Calu3 (cell line): ENCODE measurements at regions not wholly inside any gene's neighbourhood (a gene's known extent, or its start where the extent isn't known, plus 50 kb on each side); places are given as distances from the start of the nearest gene placed in this dataset.

Experiments
- BruUV-seq: library from RNA; stranded (reverse); fragments of 400-500 nt; replicated peaks from 2 replicates; lab custom pipeline; 2021; lab: Mats Ljungman, UMichigan
- CTCF ChIA-PET: fragments of 300-600 bp; sonication (Branson Sonifier 250); formaldehyde crosslinking; loops from one replicate; lab custom pipeline; 2022; ENCODE audit warnings: antibody characterized with exemption; lab: Charles Lee
- DNase-seq: peaks from one replicate; pipeline ENCODE4 v3.0.0; 2022
- H3K27ac Mint-ChIP-seq: one replicate; pipeline ENCODE4 v1.8.0; 2022; ENCODE audit warnings: mixed read lengths; ENCODE audit not compliant: unreplicated experiment
- H3K27me3 Mint-ChIP-seq: one replicate; pipeline ENCODE4 v1.8.0; 2022; ENCODE audit warnings: mixed read lengths; ENCODE audit not compliant: unreplicated experiment
- H3K36me3 Mint-ChIP-seq: one replicate; pipeline ENCODE4 v1.8.0; 2022; ENCODE audit warnings: mild to moderate bottlenecking, moderate library complexity, mixed read lengths; ENCODE audit not compliant: insufficient read depth, unreplicated experiment
- H3K4me1 Mint-ChIP-seq: one replicate; pipeline ENCODE4 v1.8.0; 2022; ENCODE audit warnings: mild to moderate bottlenecking, low read depth, mixed read lengths; ENCODE audit not compliant: unreplicated experiment
- H3K4me3 Mint-ChIP-seq: one replicate; pipeline ENCODE4 v1.8.0; 2022; ENCODE audit warnings: mild to moderate bottlenecking, low read depth, moderate library complexity, mixed read lengths; ENCODE audit not compliant: unreplicated experiment
- H3K9me3 Mint-ChIP-seq: one replicate; pipeline ENCODE4 v1.8.0; 2022; ENCODE audit warnings: low read depth, mixed read lengths; ENCODE audit not compliant: unreplicated experiment
- intact Hi-C: fragments of 100-400 bp; cut with micrococcal nuclease; formaldehyde crosslinking; loops from one replicate; pipeline ENCODE4 v1.10.0; 2022; ENCODE audit not compliant: unreplicated experiment
- TF ChIP-seq, protein P1 (sequence below): fragments of 200-600 bp; IDR thresholded peaks from one replicate; pipeline ENCODE4 v1.8.0; 2022; ENCODE audit warnings: antibody characterized with exemption; ENCODE audit not compliant: unreplicated experiment

DNA sequence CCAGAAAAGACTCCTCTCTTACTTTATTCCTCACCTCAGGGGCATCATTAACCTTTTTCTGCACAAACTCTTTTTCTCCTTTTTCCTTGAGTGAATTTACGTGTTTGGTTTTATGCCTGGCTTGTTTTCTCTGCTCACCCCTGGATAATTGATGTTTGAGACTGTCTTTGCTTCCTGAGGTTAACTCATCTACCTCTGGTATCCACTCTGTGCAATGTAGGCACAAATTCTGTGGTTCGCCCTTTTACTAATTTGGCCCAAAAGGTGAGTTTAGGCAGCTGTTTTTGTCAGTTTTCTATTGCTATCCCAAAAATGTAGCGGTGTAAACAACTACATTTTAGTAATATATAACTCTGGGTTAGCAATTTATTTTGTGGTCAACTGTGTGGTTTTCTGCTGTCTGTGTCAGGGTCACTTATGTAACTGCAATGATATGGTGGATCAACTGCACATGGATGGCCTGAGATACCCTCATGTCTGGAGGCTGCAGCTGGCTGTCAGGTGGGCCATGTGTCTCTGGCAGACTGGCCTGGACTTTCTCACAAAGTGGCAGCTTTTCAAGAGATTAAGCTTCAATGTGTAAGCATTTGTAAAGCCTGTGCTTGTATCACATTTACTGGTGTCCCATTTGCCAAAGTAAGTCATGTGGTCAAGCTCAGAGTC, 329.7 kb downstream of the FSIP2 start:
- Mint-ChIP-seq H3K27me3 (no peaks in the 10 kb centered on the region), H3K4me3 (no peak overlapping the region), H3K9me3 (no peaks in the 10 kb centered on the region), H3K36me3 (no peaks in the 10 kb centered on the region), H3K4me1 (no peaks in the 10 kb centered on the region), H3K27ac (no peak overlapping the region)
- CTCF ChIA-PET, result no interaction called here
- TF ChIP-seq, protein P1, sequence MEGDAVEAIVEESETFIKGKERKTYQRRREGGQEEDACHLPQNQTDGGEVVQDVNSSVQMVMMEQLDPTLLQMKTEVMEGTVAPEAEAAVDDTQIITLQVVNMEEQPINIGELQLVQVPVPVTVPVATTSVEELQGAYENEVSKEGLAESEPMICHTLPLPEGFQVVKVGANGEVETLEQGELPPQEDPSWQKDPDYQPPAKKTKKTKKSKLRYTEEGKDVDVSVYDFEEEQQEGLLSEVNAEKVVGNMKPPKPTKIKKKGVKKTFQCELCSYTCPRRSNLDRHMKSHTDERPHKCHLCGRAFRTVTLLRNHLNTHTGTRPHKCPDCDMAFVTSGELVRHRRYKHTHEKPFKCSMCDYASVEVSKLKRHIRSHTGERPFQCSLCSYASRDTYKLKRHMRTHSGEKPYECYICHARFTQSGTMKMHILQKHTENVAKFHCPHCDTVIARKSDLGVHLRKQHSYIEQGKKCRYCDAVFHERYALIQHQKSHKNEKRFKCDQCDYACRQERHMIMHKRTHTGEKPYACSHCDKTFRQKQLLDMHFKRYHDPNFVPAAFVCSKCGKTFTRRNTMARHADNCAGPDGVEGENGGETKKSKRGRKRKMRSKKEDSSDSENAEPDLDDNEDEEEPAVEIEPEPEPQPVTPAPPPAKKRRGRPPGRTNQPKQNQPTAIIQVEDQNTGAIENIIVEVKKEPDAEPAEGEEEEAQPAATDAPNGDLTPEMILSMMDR, result no peak
- BruUV-seq, result no TSS peak
- intact Hi-C loops, result no loop called here
- DNase-seq, result no peak

DNA sequence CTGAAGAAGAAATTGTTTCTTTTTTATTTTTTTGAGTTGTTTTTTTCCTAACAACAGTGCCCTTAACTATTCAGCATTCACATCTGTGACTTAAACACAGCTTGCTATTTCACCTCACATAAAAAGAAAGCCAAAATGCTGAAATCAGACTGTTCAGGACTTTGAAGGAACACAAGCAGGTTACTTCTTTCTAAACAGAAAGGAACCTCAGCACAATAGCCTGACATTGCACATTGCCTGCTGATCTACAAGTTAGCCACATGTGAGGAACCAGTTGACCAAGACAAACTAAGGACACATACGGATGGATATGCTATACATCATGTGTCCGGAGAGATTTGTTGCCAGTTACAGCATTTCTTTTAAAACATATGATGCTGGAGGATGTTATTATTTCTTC, 331.1 kb downstream of the FSIP2 start:
- BruUV-seq, result no TSS peak
- Mint-ChIP-seq H3K27ac (no peak overlapping the region), H3K4me3 (no peak overlapping the region), H3K9me3 (no peaks in the 10 kb centered on the region), H3K4me1 (no peaks in the 10 kb centered on the region), H3K36me3 (no peaks in the 10 kb centered on the region), H3K27me3 (no peaks in the 10 kb centered on the region)
- intact Hi-C loops, result no loop called here
- TF ChIP-seq, protein P1, result no peak
- CTCF ChIA-PET, result no interaction called here
- DNase-seq, result no peak

DNA sequence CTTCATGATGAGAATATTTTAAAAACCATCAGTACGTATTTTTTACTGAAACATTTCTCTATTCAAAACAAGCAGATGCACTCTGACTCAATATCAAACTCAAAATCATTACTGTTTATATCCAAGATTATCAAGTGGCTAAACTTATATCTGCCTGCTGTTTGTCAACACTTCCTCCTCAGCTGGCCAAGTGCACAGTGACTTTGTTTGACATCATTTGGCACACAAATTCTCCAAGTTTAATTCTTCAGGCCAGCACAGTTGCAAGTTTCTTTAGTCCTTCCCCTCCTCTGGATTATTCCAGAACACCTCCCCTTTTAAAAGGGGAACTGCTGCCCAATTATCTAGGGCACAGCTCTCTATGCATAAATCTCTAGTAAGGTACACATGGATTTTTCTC, 346.6 kb downstream of the FSIP2 start:
- no TSS peak for BruUV-seq
- CTCF ChIA-PET, result no interaction called here
- Mint-ChIP-seq H3K4me3 (no peak overlapping the region), H3K27ac (no peak overlapping the region), H3K36me3 (no peaks in the 10 kb centered on the region), H3K27me3 (no peaks in the 10 kb centered on the region), H3K9me3 (no peaks in the 10 kb centered on the region), H3K4me1 (no peaks in the 10 kb centered on the region)
- DNase-seq, result no peak
- intact Hi-C loops, result no loop called here
- TF ChIP-seq, protein P1, result no peak

DNA sequence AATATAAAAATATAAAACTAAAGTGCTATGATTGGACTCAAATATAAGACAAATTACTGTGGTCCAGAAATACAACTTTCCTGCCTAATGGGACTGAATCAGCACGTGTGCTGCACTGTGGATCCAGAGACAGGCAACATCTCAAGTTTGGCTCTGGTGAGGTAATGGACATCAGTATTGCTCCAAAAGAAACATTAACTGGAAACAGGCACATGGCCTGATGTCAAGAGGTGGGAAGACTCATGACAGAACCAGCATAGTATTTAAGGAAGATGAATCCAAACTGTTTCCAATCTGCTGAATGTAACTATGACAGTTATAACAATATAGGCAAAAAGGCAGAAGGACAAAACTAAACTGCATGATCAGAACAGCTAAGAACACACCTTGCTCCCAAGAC, 354.6 kb downstream of the FSIP2 start:
- H3K27ac Mint-ChIP-seq, result no peak overlapping the region
- H3K36me3 Mint-ChIP-seq, result no peaks in the 10 kb centered on the region
- H3K27me3 Mint-ChIP-seq, result no peaks in the 10 kb centered on the region
- H3K4me3 Mint-ChIP-seq, result no peak overlapping the region
- intact Hi-C loops, result no loop called here
- no peaks in the 10 kb centered on the region for H3K9me3 Mint-ChIP-seq
- H3K4me1 Mint-ChIP-seq, result no peaks in the 10 kb centered on the region
- TF ChIP-seq, protein P1, result no peak
- no peak for DNase-seq
- CTCF ChIA-PET, result no interaction called here
- no TSS peak for BruUV-seq
